ENCODE measurements at regions not wholly inside any gene's neighbourhood (a gene's known extent, or its start where the extent isn't known, plus 50 kb on each side); places are given as distances from the start of the nearest gene placed in this dataset.

GRCh38 chr6:164347455-164347854 is 932.9 kb downstream of the QKI start:
- no peak for TF ChIP-seq EZH2 (IDR thresholded peaks at IDR 0.05; ENCODE audit: insufficient read depth, low read length)
- TF ChIP-seq, protein P1, sequence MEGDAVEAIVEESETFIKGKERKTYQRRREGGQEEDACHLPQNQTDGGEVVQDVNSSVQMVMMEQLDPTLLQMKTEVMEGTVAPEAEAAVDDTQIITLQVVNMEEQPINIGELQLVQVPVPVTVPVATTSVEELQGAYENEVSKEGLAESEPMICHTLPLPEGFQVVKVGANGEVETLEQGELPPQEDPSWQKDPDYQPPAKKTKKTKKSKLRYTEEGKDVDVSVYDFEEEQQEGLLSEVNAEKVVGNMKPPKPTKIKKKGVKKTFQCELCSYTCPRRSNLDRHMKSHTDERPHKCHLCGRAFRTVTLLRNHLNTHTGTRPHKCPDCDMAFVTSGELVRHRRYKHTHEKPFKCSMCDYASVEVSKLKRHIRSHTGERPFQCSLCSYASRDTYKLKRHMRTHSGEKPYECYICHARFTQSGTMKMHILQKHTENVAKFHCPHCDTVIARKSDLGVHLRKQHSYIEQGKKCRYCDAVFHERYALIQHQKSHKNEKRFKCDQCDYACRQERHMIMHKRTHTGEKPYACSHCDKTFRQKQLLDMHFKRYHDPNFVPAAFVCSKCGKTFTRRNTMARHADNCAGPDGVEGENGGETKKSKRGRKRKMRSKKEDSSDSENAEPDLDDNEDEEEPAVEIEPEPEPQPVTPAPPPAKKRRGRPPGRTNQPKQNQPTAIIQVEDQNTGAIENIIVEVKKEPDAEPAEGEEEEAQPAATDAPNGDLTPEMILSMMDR (IDR thresholded peaks at IDR 0.05; ENCODE audit: insufficient read depth, low read depth, low read length): no peak
